SK-N-MC (cell line): ENCODE measurements at regions not wholly inside any gene's neighbourhood (a gene's known extent, or its start where the extent isn't known, plus 50 kb on each side); places are given as distances from the start of the nearest gene placed in this dataset.

Experiments used
- EZH2 ChIP-seq: fragments of 200-600 bp; sonication (generic); IDR thresholded peaks from one replicate; pipeline ENCODE4 v1.6.1; 2017; ENCODE audit warnings: antibody characterized with exemption
- FOXP2 ChIP-seq: optimal IDR thresholded peaks from 2 replicates; pipeline ENCODE3; 2011; ENCODE audit warnings: mild to moderate bottlenecking, moderate library complexity; ENCODE audit not compliant: insufficient read depth; ENCODE audit errors: extremely low read length, control extremely low read depth
- POLR2AphosphoS5 ChIP-seq: IDR thresholded peaks from 2 replicates; pipeline ENCODE4 v1.6.1; 2012; ENCODE audit warnings: mild to moderate bottlenecking, low read depth, low read length, borderline replicate concordance

- TF ChIP-seq POLR2AphosphoS5 = no peak
- no peak for TF ChIP-seq EZH2
- TF ChIP-seq FOXP2 = no peak
Measured at GRCh38 chr12:13328535-13328934, 132.0 kb downstream of the EMP1 start.
